Activated CD4-positive, alpha-beta T cell treated with anti-CD3 and anti-CD28 coated beads, Interleukin-2, amount 50 U/mL, for 48 hours (primary cell): ENCODE measurements at regions not wholly inside any gene's neighbourhood (a gene's known extent, or its start where the extent isn't known, plus 50 kb on each side); places are given as distances from the start of the nearest gene placed in this dataset.

Experiments used
- DNase-seq, 2 experiments: peaks; one replicate each; pipeline ENCODE4 v3.0.0-alpha.2; 2020

DNA sequence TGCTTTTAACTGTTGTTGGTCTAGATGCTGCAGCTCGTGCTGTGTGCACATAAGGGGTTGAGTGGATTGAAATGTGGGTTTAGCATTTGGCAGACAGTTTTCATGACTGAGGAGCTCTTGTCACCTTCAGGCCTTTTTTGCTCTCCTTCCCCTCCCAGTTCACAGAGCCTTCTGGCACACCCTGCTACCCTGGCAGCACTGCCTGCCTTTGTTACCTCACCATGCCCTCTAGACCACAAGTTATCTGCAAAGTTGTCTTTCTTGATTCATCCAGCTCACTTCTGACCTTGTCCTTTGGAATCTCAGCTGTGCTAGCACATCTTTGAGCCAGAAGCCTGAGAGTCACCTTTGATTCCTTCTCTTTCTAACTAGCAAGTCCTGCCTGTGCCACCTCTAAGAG, 348.9 kb upstream of the ZFP64 start:
- DNase-seq = no peak

DNA sequence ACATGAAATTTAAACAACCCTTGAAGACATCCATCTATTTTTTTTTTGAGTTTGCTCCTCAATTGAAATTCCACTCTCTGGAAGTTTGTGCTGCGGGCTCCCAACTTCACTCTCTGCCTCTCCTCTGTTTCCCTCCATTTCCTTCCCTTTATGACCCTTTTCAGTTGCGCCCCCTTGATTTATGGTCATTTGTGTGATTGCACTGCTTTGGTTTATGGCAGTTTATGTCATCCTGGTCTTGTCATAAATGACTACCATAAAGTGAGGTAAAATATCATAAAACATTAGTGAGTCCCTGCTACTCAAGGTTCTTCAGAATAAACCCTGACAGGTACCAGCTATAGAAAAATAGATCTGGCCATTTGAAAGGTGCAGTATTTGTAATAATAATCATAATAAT, 348.3 kb upstream of the ZFP64 start:
- no peak for DNase-seq

DNA sequence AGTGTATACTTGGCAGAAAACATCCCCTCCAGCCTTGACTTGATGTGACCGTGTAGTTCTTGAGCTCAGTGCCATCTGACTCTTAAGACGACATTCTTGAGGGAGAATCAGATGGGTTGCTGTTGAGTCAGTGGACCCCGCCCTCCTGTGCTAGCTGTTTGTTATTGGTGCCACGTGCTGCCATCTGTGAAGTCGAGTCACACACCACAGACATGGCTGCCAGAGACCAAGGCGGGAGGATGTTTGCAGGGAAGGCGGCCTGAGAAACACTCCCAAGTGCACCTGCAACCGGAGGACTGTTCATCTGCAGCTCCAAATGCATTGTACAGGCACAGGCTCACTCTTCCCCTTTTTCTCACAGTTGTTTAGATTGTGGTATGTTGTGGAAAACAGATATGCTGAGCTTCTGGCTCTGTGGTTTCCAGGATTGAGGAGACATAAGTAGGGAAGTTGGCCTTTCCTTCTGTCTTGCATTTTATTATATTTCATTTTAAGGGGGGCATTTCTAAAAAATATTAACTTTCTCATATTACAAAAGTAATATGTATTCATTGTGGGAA, 345.3 kb upstream of the ZFP64 start:
- no peak for DNase-seq

DNA sequence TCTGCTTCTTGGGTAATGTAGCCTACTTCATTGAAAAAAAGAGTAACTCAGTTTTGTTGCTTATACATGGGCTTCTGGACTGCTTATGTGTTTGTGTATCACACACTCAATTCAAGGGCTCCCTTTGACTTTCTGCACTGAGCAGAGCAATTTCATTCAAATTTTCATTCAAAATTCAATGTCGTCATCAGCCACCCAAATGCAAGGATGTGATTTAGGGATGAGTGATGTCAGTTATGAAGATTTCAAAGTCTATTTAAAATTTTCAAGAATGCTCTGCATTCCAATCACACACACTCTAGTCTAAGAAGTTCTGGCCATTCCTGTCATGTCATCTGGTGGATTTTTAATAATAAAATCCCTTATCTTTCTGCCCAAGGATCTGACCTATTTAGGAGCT, 344.5 kb upstream of the ZFP64 start:
- DNase-seq = no peak

DNA sequence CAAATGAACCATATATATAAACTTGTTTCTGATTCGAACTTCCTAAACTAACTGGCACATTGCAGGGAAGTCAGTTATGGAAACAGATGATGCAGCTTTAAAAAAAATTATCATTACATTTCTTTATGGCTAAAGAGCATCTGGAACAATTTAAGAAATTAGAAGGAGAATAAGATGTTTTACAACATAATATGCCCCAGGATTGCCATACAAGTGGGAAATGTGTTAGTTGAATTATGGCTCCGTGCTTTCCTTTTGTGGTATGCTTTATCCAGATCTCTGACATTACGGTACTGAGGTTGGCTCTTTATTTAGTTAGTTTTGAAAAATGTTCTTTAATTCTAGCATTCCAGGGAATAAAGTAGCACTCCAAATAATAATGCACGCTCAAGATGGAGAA, 343.0 kb upstream of the ZFP64 start:
- DNase-seq = no peak

DNA sequence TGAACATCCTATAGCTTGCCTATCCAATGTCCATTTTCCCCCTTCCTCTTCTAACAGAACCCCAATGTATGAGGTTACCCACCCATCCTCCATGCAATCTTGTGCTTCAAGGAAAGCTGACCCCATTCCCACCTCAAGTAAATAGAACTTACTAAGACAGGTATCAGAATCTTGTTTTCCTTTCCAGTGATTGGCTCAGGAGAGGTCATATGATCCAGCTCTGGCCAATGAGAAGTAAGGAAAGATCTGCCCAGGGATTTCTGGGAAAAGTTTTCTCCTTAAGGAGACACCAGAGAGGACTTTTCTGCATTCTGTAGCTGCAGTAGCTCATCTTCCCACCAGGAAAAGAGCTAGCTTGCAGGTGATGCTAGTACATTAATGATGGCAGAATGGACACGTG, 341.8 kb upstream of the ZFP64 start:
- no peak for DNase-seq

DNA sequence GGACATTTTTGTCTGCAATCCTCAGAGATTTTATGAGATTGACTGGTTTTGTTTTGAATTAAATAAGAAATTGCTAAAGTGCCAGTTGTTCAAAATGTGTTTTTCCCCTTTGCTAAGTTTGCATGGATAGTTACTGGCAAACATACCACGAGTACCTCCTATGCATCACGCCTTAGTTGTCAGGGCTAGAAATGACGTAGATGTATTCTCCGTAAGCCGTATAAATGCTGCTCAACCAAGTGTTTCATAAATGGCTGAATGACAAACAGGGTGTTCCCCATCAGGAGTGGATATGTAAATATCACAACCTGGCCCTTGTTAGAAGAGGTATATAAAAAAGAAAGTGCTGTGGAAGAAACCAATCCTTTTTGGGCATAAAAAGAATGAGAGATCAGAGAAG, 341.1 kb upstream of the ZFP64 start:
- no peak for DNase-seq

DNA sequence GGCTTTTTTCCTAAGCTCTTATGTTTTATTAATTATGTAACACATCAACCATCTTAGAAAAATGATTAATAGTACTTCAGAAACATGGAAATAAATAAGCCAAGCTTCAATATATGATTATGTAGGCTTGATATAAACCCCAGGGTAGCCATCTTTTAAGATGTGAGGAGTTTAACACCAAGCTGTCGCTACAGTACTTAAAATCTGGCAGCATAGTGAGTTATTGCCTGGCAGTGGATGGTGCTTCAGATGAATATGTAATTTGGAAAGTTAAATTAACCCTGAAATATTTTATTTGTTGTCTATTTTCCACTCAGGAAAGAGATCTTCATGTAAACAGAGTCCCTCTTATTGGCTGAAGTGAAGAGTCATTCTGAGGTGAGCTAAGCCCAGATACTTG, 339.0 kb upstream of the ZFP64 start:
- DNase-seq = no peak

DNA sequence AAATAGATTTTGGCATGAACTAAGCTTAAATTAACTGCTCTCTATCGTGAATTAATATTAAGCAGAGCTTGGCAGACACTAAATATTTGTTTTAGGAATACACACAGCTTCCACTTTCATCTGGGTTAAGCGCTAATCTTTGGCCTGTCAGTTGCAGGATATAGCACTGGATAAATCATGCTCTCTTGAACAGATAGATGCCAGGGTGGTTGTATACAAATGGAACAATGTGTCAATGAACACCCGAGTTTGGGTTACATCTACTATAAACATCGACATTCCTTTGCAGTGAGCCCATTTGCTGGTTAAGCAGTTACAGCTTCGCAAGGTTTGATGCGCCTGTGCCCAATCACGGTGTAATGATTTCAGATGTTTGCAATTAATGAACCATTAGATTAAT, 338.2 kb upstream of the ZFP64 start:
- DNase-seq = no peak

DNA sequence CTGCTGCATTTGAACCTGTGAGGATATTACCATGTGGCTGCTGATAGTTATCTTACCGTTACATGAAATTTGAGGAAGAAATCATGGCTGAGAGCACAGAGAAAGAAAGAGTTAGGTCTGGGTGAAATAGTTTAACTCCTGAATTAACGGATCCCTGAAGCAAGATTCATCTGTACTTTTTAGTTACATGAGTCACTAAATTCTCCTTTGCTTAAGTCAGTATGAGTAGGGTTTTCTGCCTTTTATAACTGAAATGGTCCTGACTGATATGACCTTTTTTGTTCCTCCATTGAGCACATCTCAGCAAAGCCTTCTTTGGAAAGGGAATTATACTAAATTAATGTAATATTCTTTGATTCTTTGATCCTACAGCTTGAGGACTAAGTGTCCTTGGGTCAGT, 333.3 kb upstream of the ZFP64 start:
- no peak for DNase-seq

DNA sequence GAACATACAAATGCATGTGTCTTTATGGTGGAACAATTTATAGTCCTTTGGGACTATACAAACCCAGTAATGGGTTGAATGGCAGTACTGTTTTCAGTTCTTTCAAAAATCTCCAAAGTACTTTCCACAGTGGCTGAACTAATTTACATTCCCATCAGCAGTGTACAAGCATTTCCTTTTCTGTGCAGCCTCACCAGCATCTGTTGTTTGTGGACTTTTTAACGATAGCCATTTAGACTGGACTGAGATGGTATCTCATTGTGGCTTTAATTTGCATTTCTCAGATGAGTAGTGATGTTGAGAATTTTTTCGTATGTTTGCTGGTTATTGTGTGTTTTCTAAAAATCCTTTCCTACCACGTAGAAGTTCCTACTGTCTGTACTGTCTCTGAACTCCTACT, 327.2 kb upstream of the ZFP64 start:
- DNase-seq = no peak

DNA sequence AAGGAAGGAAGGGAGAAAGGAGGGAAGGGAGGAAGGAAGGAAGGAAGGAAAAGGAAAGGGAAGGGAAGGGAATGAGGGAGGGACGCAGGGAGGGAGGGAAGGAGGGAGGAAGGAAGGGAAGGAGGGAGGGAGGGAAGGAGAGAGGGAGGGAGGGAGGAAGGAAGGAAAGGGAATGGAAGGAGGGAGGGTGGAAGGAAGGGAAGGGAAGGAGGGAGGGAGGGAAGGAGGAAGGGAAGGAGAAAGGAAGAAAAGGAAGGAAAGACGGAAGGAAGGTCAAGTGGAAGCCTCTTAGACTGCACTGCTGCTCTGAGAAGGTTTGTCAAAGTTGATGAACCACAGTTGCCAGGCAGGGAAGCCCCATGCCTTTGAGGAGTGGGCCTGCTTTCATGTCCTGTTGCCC, 324.3 kb upstream of the ZFP64 start:
- DNase-seq = no peak

DNA sequence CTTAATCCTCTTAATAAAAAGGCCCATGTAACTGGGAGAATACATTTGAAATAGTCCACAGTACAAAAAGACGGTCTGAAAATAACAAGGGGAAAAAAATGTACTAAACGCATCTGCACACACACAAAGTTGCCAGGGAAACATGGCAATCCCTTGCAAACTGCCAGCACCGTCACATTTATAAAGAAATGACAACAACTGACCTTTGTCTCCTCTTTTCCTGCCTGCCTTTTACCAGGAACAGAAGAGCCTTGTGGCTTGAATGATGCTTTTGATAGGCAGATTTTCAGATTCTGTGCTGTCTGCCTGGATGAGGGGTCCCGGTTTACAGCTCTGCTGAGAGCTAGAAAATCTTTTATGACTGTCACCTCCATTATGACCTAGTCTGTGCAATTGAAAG, 308.6 kb upstream of the ZFP64 start:
- DNase-seq = no peak

DNA sequence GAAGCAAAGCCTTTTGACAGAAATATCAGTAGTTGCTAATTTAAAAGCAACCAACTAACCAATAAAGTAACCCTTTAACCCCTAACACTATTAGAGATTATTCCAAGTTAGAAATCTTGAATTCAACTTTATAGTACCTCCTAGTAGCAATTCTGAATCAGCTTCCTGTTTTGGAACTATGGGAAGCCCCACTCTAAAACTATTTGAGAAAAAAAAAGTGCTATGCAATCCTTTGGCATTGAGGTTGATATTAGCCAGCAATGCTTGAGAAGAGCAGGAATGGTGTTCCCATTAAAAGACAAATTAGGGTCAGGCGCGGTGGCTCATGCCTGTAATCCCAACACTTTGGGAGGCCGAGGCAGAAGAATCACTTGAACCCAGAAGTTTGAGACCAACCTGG, 306.2 kb upstream of the ZFP64 start:
- no peak for DNase-seq

DNA sequence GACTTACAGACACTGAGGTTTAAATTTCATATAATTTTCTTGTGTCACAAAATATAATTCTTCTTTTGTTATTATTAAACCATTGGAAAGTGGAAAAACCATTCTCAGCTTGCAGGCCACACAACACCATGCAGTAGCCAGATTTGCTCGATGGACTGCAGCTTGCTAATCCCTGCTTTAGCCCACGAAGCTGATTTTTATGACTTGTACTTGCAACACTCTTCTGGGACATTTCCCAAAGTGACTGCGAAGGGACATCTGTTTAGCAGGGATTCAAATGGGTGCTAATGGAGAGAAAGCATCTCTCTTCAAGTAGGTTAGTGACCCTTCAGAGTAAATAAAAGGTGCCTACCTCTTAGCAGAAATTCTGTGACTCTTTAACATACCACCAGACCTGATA, 304.6 kb upstream of the ZFP64 start:
- DNase-seq = no peak

DNA sequence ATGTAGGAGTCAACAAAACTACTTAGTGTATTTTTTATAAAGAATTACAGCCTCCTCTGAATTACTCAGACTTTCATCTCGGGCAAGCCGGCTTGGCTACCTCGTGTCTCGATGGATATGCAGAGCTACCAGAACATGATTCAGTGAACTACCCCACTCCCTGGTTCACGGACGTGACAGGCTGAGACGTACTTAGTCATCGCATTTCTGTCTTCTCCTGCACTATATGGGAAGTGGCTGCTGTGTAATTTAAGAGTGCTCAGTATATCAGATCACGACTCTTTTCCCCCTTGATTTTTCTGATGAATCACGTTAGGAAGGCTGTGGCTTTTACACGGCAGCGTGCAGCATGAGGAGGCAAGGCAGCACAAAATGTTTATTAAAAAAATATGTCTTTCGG, 302.7 kb upstream of the ZFP64 start:
- DNase-seq = peak; percentile 55 to 69

DNA sequence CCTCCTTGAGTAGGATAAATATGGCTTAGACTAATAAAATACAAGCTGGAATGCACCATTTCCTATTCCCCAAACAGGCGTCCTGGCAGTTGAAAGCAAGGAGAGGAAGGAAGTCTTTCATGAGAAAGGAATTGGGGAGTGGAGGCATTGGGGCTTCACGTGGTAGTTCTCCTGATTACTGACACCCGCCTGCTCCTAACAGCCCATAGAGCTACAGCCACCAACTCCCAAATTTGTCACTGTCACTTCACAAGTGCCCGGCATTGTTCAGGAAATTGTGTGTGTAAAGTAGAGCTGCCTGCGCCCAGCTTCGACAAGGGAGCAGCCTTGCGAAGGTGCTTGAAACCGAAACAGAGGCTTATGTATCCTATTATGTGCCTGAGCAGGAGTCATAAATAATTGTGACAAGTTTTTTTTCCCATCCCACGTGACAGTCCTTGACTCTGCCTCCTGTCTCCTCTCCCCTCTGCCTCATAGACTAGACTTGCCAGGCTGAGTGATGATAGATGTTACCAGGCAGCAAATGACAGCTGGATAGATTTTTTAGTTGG, 301.7 kb upstream of the ZFP64 start:
- DNase-seq = peak; percentile 6 to 11

DNA sequence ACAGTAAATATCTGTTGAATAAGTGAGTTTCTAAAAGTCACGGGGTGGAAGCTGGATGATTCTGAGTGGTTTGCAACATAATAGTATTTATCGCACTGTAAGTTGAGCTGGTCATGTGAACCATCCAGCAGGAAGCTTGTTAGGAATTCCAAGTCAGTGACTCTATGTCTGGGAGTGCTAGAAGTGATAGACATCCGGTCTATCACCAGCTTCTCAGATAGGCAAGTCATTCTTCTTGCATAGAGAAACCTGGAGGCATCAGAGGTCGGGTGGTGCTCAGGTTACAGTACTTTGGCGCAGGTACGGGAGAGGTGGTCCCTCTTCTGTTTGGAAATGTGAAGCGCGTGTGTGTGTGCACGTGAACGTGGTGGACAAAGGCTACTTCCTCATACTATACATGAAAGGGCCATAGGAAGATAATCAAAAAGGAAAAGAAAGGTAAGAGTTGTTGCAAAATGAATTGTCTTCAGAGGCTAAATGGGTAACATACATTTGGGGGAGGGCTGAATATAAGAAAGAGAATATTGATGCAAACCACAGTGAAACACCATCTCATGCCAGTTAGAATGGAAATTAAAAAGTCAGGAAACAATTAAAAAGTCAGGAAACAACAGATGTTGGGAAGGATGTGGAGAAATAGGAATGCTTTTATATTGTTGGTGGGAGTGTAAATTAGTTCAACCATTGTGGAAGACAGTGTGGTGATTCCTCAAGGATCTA, 299.3 kb upstream of the ZFP64 start:
- DNase-seq = no peak

DNA sequence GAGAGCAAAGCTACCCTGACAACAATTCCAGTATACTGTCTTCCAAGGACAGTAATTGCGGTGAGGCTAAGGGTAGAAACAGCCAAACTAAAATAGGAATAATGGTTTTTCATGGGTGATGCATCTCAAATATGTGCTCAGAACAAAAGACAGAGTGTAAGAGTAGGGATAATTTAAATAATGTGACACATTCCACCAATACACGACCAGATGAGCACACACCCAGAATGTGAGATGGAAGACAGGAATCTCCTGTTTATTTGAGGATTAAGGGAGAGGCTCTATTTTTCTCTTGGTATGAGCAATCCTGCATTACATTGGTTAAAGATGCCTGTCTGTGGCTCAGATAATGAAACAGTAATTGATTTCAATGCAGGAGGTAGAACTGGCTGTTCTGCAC, 292.9 kb upstream of the ZFP64 start:
- no peak for DNase-seq

DNA sequence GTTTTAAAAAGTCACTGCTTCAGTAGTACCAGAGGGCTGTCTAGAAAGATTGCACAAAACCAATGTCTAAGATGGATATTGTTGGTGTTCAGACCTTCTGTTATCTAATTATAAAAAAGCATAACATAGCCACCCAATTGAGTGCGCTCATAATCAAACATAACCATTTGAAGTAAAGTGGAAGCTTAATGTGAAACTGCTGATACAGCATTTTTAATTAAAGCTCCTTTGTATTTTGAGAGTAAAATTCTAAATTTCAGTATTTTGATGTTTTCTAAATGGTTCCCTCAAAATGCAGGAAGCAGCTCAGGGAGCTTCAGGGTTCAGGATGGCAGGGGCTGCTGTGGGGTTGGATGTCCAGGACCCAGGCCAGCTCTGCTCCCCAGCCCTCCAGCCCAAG, 291.8 kb upstream of the ZFP64 start:
- DNase-seq = no peak

DNA sequence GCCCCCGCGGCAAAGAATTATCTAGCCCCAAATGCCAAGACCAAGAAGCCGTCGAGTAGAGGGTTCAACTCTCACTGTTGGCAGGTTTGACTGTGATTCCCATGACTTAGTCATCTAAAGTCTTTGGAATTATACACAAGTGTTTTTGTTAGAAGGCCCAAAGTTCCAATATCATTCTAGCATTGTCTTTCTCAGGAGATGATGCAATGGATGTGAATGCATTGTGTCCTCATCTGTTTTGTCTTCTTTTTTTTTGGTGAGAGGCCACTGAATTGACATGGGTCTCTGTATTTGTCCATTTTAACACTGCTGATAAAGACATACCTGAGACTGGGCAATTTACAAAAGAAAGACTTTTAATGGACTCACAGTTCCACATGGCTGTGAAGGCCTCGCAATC, 290.5 kb upstream of the ZFP64 start:
- DNase-seq = no peak

DNA sequence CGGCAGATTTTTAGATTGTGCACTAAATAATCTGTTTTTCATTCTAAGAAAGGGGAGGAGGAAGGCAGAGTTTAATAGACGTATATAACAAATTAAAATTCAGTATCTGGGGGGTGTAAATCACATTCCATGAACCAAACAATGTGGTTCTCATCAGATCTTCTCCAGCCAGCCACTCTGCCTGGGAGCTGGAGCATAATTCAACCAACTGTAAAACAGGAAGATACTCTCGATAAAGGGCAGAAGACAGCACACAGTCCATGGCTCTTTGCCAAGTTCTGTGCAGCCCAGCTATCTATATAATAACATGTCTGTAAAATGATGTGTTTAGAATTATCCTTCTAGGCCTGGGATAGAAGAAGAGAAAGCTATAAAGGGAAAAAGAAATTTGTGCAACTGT, 289.9 kb upstream of the ZFP64 start:
- no peak for DNase-seq

DNA sequence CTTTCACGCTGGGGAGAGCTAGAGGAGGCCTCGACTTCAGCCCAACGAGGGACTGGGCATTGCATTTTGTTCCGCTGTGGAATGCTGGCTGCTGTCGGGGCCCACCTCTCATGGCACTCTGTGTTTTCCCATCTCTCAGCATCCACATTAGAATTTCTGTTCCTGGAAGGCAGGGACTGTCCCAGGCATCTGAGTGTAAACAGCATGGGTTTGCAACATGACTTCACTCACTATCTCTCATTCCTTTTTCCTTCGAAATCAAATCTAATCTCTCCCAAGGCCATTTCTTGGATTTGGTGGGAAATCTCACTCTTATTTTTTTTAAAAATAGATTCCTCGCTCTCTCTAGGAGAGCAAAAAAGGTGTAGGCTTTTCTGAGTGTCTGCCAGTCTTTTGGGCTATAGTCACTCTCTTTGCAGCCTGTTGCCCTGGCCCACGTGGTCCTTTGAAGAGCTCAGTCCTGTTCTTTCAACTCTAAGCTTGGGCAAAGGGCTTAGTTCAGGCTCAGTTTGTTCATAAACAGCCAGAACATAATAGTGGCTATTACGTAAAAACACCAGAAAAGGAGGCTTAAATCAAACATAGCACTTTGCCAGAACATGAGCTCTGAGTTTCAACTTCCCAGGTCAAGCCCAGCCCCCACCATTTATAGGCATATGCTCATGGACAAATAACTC, 284.6 kb upstream of the ZFP64 start:
- DNase-seq = no peak

DNA sequence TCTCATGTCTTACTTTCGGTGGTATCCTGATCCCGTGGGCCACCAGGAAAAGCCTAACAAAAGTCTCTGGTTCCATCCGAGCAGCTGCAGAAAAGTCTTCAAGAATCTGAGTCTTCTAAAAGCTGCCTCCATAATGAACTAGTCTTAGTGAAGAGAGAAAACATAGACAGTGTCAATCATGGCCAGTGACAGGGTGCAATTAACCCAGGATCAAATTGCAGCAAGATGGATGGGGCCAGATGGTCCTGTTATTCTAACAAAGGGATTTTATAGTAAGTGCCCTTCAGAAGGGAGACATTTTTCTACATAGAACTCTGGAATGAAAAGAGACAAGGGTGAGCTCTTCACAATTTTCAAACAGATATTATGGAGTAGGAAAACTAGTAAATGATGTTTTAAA, 281.6 kb upstream of the ZFP64 start:
- DNase-seq = no peak

DNA sequence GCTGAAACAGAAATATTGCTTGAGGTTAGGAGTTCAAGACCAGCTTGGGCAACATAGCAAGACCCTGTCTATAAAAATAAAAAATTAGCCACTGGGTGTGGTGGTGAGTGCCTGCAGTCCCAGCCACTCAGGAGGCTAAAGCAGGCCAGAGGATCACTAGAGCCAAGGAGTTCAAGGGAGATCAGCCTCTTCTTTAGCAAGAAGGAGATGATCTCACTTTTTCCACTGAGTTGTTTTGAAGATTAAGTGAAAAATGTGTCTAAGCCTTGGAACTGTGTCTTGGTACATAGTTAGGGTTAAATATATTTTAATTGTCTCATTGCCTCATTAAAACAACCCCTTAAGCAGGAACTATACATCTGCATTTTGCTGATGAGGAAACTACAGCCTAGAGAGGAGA, 279.0 kb upstream of the ZFP64 start:
- DNase-seq = no peak
